HEK293 (cell line): ENCODE measurements at regions not wholly inside any gene's neighbourhood (a gene's known extent, or its start where the extent isn't known, plus 50 kb on each side); places are given as distances from the start of the nearest gene placed in this dataset.

Experiments used
- CTCF ChIA-PET: fragments of 350-600 bp; formaldehyde crosslinking; extraction: SDS; loops from one replicate; lab custom pipeline; 2021; ENCODE audit warnings: antibody characterized with exemption; lab: Yijun Ruan, JAX
- POLR2A ChIA-PET: fragments of 300-600 bp; formaldehyde crosslinking; extraction: SDS; loops from one replicate; lab custom pipeline; 2020; ENCODE audit warnings: antibody characterized with exemption, inconsistent platforms; lab: Yijun Ruan, JAX
- H3K27ac ChIP-seq: fragments of 200-500 bp; sonication (Bioruptor generic); 2 replicates; pipeline ENCODE4 v1.5.1; 2014; ENCODE audit warnings: low read depth, low read length, control low read depth, inconsistent platforms; ENCODE audit errors: extremely low read depth
- H3K36me3 ChIP-seq, 2 experiments: fragments of 200-500 bp in 1 of 2; sonication (Bioruptor generic) in 1 of 2; 1 replicate in 1 of 2; 2 replicates in 1 of 2; pipeline ENCODE4 v1.5.1; 2014 to 2017; ENCODE audit warnings: inconsistent platforms in 2 of 2, low read length in 2 of 2; ENCODE audit not compliant: control insufficient read depth in 2 of 2, insufficient read depth in 1 of 2
- H3K4me1 ChIP-seq: fragments of 200-500 bp; sonication (Bioruptor generic); 2 replicates; pipeline ENCODE4 v1.5.1; 2014; ENCODE audit warnings: mild to moderate bottlenecking, low read length, inconsistent platforms; ENCODE audit not compliant: control insufficient read depth, insufficient read depth
- H3K4me3 ChIP-seq: 2 replicates; pipeline ENCODE4 v1.5.1; 2011; ENCODE audit warnings: low read depth, mild to moderate bottlenecking, control low read depth, low read length, moderate library complexity
- H3K9me3 ChIP-seq: fragments of 200-500 bp; sonication (Bioruptor generic); 2 replicates; pipeline ENCODE4 v1.5.1; 2014; ENCODE audit warnings: low read depth, low read length, inconsistent platforms; ENCODE audit not compliant: control insufficient read depth, insufficient read depth
- GFI1B ChIP-seq: fragments of 450-650 bp; formaldehyde crosslinking; IDR thresholded peaks from 2 replicates; pipeline ENCODE4 v1.5.1; 2016; ENCODE audit warnings: missing biosample characterization, missing genetic modification characterization
- GLIS1 ChIP-seq: fragments of 450-650 bp; formaldehyde crosslinking; IDR thresholded peaks from 2 replicates; pipeline ENCODE4 v1.5.1; 2016; ENCODE audit warnings: missing biosample characterization, missing genetic modification characterization
- MYNN ChIP-seq: fragments of 450-650 bp; formaldehyde crosslinking; IDR thresholded peaks from 2 replicates; pipeline ENCODE4 v1.5.1; 2016; ENCODE audit warnings: missing biosample characterization, missing genetic modification characterization, borderline replicate concordance
- ZBTB6 ChIP-seq: fragments of 450-650 bp; formaldehyde crosslinking; IDR thresholded peaks from 2 replicates; pipeline ENCODE4 v1.5.1; 2017; ENCODE audit warnings: missing biosample characterization, missing genetic modification characterization
- ZNF112 ChIP-seq: fragments of 450-650 bp; formaldehyde crosslinking; IDR thresholded peaks from 2 replicates; pipeline ENCODE4 v1.5.0; 2017; ENCODE audit warnings: missing biosample characterization, missing genetic modification characterization
- ZNF132 ChIP-seq: fragments of 450-650 bp; formaldehyde crosslinking; IDR thresholded peaks from 2 replicates; pipeline ENCODE4 v1.5.1; 2017; ENCODE audit warnings: missing biosample characterization, missing genetic modification characterization, borderline replicate concordance
- ZNF169 ChIP-seq: fragments of 450-650 bp; formaldehyde crosslinking; IDR thresholded peaks from 2 replicates; pipeline ENCODE4 v1.5.1; 2016; ENCODE audit warnings: missing biosample characterization, missing genetic modification characterization
- ZNF223 ChIP-seq: fragments of 450-650 bp; formaldehyde crosslinking; IDR thresholded peaks from 2 replicates; pipeline ENCODE4 v1.5.1; 2016; ENCODE audit warnings: missing biosample characterization, missing genetic modification characterization
- ZNF621 ChIP-seq: fragments of 450-650 bp; formaldehyde crosslinking; IDR thresholded peaks from 2 replicates; pipeline ENCODE4 v1.5.1; 2017; ENCODE audit warnings: missing biosample characterization, missing genetic modification characterization
- ZNF645 ChIP-seq: fragments of 450-650 bp; formaldehyde crosslinking; IDR thresholded peaks from 2 replicates; pipeline ENCODE4; 2016; ENCODE audit warnings: missing biosample characterization, missing genetic modification characterization
- ZNF670 ChIP-seq: fragments of 450-650 bp; formaldehyde crosslinking; IDR thresholded peaks from 2 replicates; pipeline ENCODE4 v1.5.1; 2016; ENCODE audit warnings: missing biosample characterization, missing genetic modification characterization, low read depth
- ZNF677 ChIP-seq: fragments of 450-650 bp; IDR thresholded peaks from 2 replicates; pipeline ENCODE4 v1.5.0; 2018; ENCODE audit warnings: missing biosample characterization, mild to moderate bottlenecking, missing genetic modification characterization, moderate library complexity
- ZNF701 ChIP-seq: fragments of 450-650 bp; formaldehyde crosslinking; IDR thresholded peaks from 2 replicates; pipeline ENCODE4 v1.5.1; 2016; ENCODE audit warnings: missing biosample characterization, missing genetic modification characterization
- TF ChIP-seq, protein P1 (sequence below): fragments of 450-650 bp; formaldehyde crosslinking; IDR thresholded peaks from 2 replicates; pipeline ENCODE4 v1.5.1; 2016; ENCODE audit warnings: missing biosample characterization, missing genetic modification characterization, borderline replicate concordance
- TF ChIP-seq, protein P2 (sequence below): fragments of 450-650 bp; formaldehyde crosslinking; IDR thresholded peaks from 2 replicates; pipeline ENCODE4 v1.5.1; 2016; ENCODE audit warnings: missing biosample characterization, missing genetic modification characterization

DNA sequence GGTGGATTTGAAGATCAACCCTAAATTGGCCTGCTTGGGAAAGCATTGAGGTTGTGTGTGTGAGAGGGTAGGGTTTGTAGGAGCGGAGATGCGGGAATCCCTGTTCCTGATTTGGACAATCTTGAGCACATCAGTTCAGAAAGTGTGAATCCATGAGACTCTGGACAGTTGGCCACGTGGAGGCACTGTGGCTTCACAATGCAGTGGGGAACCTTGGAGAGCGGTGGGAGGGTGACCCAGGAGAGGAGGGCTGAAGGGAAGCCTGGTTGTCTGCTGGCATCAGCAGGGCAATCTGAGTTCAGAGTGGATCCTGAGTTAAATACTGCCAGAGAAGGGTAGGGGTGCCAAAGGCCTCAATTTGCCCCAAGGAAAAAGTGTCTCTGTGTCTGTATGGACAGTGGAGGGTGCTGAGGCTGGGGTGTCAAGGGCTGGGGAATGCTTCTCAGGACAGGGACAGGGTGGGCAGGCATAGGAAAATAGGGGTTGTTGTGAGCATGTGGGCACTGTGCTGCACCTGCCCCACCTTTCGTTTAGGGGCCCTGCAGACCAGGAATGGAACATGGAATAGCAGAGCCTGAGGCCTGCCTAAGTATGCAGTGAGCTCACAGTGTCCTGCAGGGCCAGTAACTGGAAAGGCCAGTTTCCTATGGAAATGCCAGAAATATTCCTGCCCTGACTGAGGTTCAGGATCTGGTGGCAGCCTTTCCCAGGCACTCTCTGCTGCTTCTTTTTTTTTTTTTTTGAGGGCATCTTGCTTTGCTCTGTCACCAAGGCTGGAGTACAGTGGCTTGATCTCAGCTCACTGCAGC is 162.9 kb upstream of the PRSS58 start (continued):
- TF ChIP-seq GFI1B (tag by site-specific recombination) (no peak), ZNF621 (tag by site-specific recombination) (no peak)
- TF ChIP-seq, protein P1, sequence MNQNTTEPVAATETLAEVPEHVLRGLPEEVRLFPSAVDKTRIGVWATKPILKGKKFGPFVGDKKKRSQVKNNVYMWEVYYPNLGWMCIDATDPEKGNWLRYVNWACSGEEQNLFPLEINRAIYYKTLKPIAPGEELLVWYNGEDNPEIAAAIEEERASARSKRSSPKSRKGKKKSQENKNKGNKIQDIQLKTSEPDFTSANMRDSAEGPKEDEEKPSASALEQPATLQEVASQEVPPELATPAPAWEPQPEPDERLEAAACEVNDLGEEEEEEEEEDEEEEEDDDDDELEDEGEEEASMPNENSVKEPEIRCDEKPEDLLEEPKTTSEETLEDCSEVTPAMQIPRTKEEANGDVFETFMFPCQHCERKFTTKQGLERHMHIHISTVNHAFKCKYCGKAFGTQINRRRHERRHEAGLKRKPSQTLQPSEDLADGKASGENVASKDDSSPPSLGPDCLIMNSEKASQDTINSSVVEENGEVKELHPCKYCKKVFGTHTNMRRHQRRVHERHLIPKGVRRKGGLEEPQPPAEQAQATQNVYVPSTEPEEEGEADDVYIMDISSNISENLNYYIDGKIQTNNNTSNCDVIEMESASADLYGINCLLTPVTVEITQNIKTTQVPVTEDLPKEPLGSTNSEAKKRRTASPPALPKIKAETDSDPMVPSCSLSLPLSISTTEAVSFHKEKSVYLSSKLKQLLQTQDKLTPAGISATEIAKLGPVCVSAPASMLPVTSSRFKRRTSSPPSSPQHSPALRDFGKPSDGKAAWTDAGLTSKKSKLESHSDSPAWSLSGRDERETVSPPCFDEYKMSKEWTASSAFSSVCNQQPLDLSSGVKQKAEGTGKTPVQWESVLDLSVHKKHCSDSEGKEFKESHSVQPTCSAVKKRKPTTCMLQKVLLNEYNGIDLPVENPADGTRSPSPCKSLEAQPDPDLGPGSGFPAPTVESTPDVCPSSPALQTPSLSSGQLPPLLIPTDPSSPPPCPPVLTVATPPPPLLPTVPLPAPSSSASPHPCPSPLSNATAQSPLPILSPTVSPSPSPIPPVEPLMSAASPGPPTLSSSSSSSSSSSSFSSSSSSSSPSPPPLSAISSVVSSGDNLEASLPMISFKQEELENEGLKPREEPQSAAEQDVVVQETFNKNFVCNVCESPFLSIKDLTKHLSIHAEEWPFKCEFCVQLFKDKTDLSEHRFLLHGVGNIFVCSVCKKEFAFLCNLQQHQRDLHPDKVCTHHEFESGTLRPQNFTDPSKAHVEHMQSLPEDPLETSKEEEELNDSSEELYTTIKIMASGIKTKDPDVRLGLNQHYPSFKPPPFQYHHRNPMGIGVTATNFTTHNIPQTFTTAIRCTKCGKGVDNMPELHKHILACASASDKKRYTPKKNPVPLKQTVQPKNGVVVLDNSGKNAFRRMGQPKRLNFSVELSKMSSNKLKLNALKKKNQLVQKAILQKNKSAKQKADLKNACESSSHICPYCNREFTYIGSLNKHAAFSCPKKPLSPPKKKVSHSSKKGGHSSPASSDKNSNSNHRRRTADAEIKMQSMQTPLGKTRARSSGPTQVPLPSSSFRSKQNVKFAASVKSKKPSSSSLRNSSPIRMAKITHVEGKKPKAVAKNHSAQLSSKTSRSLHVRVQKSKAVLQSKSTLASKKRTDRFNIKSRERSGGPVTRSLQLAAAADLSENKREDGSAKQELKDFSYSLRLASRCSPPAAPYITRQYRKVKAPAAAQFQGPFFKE (tag by site-specific recombination), result no peak

DNA sequence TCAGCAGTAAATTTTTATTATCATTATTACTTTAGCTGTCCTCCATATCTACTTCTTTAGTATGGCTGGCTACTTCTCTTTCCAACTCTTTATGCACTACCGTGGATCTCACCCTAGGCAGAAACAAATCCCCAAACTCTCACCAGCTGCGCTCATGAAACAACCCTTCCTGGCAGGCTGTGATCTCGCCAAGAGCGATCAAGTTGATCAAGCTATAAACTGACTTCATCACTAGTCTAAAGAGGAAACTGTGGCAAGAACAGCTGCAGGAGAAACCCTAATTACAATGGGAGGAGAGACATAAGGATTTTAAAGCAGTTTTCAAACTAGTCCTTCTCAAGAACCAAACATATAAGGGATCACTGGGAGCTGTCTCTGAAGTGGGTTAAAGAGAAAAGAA is 160.5 kb upstream of the PRSS58 start:
- H3K9me3 ChIP-seq, result no peaks in the 10 kb centered on the region
- H3K4me3 ChIP-seq, result no peak overlapping the region
- no peaks in the 10 kb centered on the region for H3K4me1 ChIP-seq
- H3K36me3 ChIP-seq, result no peaks in the 10 kb centered on the region
- ChIA-PET POLR2A (no interaction called here), CTCF (interaction anchor here (0.6 to 1.8 kb wide), 5 partner anchors 11 to 1091 kb away, joined by 3 to 6 read pairs (median 3); no protein-coding TSS in a partner anchor)
- no peak for TF ChIP-seq GLIS1 (tag by site-specific recombination)
- TF ChIP-seq ZNF112 (tag by site-specific recombination), result no peak
- no peak for TF ChIP-seq ZNF169
- TF ChIP-seq MYNN (tag by site-specific recombination), result no peak
- TF ChIP-seq ZNF701, result no peak
- no peak for TF ChIP-seq ZNF223 (tag by site-specific recombination)
- no peak for TF ChIP-seq ZNF645 (tag by site-specific recombination)
- no peak for TF ChIP-seq ZNF670
- no peak for TF ChIP-seq ZNF132 (tag by site-specific recombination)
- no peak for TF ChIP-seq ZBTB6 (tag by site-specific recombination)
- TF ChIP-seq, protein P2, sequence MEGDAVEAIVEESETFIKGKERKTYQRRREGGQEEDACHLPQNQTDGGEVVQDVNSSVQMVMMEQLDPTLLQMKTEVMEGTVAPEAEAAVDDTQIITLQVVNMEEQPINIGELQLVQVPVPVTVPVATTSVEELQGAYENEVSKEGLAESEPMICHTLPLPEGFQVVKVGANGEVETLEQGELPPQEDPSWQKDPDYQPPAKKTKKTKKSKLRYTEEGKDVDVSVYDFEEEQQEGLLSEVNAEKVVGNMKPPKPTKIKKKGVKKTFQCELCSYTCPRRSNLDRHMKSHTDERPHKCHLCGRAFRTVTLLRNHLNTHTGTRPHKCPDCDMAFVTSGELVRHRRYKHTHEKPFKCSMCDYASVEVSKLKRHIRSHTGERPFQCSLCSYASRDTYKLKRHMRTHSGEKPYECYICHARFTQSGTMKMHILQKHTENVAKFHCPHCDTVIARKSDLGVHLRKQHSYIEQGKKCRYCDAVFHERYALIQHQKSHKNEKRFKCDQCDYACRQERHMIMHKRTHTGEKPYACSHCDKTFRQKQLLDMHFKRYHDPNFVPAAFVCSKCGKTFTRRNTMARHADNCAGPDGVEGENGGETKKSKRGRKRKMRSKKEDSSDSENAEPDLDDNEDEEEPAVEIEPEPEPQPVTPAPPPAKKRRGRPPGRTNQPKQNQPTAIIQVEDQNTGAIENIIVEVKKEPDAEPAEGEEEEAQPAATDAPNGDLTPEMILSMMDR (tag by site-specific recombination), result no peak
- TF ChIP-seq ZNF677, result no peak
- H3K27ac ChIP-seq, result no peak overlapping the region
